ENCODE measurements at regions not wholly inside any gene's neighbourhood (a gene's known extent, or its start where the extent isn't known, plus 50 kb on each side); places are given as distances from the start of the nearest gene placed in this dataset.

DNA sequence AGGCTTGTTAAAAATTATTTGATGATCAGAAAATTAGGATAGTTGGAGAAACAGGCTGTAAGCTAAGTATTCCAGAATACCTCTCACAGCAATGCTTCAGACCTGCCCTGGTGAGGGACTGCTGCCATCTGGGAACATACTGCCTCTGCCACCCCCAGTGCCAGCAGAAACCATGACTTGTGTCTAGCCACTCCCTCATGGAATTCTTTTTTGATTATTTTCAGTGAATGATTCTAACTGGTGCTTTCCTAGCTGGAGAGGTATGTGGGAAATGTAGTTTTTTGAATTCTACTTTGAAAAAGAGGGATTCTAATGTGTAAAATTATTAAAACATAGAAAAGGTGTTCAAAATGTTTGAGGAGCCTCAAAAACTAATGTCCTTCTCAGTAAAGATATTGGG lies 126.3 kb downstream of the HMHB1 start:
- no TSS peak for BruUV-seq (replicated peaks)

GRCh38 chr5:143946837-143947236 lies 134.9 kb downstream of the HMHB1 start:
- no peaks in the 10 kb centered on the region for H3K36me3 ChIP-seq (ENCODE audit: low read depth, low read length)
- no peak overlapping the region for H2AFZ ChIP-seq (ENCODE audit: low read length)
- BruUV-seq (replicated peaks) = no TSS peak
- ChIA-PET POLR2A (ENCODE audit: unreplicated experiment) (no interaction called here), CTCF (no interaction called here)
- no peak overlapping the region for H3K9ac ChIP-seq (ENCODE audit: low read length)
- TF ChIP-seq EZH2phosphoT487 (IDR thresholded peaks at IDR 0.05; ENCODE audit: borderline replicate concordance, low read length) = no peak
- no peak for TF ChIP-seq CTCF (conservative IDR thresholded peaks at IDR 0.05; ENCODE audit: low read depth, low read length)
- no peak for TF ChIP-seq EZH2 (IDR thresholded peaks at IDR 0.05; ENCODE audit: low read length, unreplicated experiment)
- H3K9me2 ChIP-seq (replicated peaks; ENCODE audit: low read length) = no peaks in the 10 kb centered on the region
- no peak overlapping the region for H3K4me2 ChIP-seq (ENCODE audit: low read length)
- DNase-seq (no peak), ATAC-seq (no peak)
- H3K9me3 ChIP-seq (ENCODE audit: low read length) = no peaks in the 10 kb centered on the region
- H3K27ac ChIP-seq (ENCODE audit: low read length) = no peak overlapping the region
- H4K20me1 ChIP-seq (ENCODE audit: low read length) = no peaks in the 10 kb centered on the region
- no peaks in the 10 kb centered on the region for H3K4me1 ChIP-seq (ENCODE audit: insufficient read depth, low read length)
- intact Hi-C loops (cut with micrococcal nuclease) = no loop called here
- H3K4me3 ChIP-seq (ENCODE audit: low read length) = no peak overlapping the region
- no peaks in the 10 kb centered on the region for H3F3A ChIP-seq (ENCODE audit: low read length, unreplicated experiment)
- no peaks in the 10 kb centered on the region for H3K79me2 ChIP-seq (ENCODE audit: low read length)
- H3K27me3 ChIP-seq (ENCODE audit: low read length) = no peaks in the 10 kb centered on the region

More for the DNA sequence above, 126.3 kb downstream of the HMHB1 start:
- Histone ChIP-seq H3K4me2 (ENCODE audit: low read length) (no peak overlapping the region), H3K79me2 (ENCODE audit: low read length) (no peaks in the 10 kb centered on the region), H3K27ac (ENCODE audit: low read length) (no peak overlapping the region), H3K9me2 (replicated peaks; ENCODE audit: low read length) (no peaks in the 10 kb centered on the region), H3F3A (ENCODE audit: low read length, unreplicated experiment) (no peaks in the 10 kb centered on the region), H3K9me3 (ENCODE audit: low read length) (peaks cover 3% of the 10 kb centered on the region; the same call in 1 of the 2 replicates), H3K4me1 (ENCODE audit: insufficient read depth, low read length) (peaks cover 8% of the 10 kb centered on the region), H3K4me3 (ENCODE audit: low read length) (no peak overlapping the region), H4K20me1 (ENCODE audit: low read length) (no peaks in the 10 kb centered on the region), H3K36me3 (ENCODE audit: low read depth, low read length) (no peaks in the 10 kb centered on the region), H3K27me3 (ENCODE audit: low read length) (no peaks in the 10 kb centered on the region), H2AFZ (ENCODE audit: low read length) (no peak overlapping the region), H3K9ac (ENCODE audit: low read length) (no peak overlapping the region)
- no peak for TF ChIP-seq CTCF (conservative IDR thresholded peaks at IDR 0.05; ENCODE audit: low read depth, low read length)
- TF ChIP-seq EZH2 (IDR thresholded peaks at IDR 0.05; ENCODE audit: low read length, unreplicated experiment) = no peak
- no peak for TF ChIP-seq EZH2phosphoT487 (IDR thresholded peaks at IDR 0.05; ENCODE audit: borderline replicate concordance, low read length)
- ATAC-seq = peak; percentile 54
- DNase-seq = no peak
- CTCF ChIA-PET = no interaction called here
- intact Hi-C loops (cut with micrococcal nuclease) = no loop called here
- POLR2A ChIA-PET (ENCODE audit: unreplicated experiment) = interaction anchor here (0.7 kb wide), 1 partner anchor 35 kb away, joined by 3 read pairs; no protein-coding TSS in a partner anchor

- TF ChIP-seq EZH2phosphoT487 (IDR thresholded peaks at IDR 0.05; ENCODE audit: borderline replicate concordance, low read length) (no peak), EZH2 (IDR thresholded peaks at IDR 0.05; ENCODE audit: low read length, unreplicated experiment) (no peak), CTCF (conservative IDR thresholded peaks at IDR 0.05; ENCODE audit: low read depth, low read length) (no peak)
- no peak overlapping the region for H3K27ac ChIP-seq (ENCODE audit: low read length)
- ATAC-seq (no peak), DNase-seq (no peak)
- H3K4me3 ChIP-seq (ENCODE audit: low read length) = no peak overlapping the region
- no peaks in the 10 kb centered on the region for H3K9me3 ChIP-seq (ENCODE audit: low read length)
- ChIA-PET POLR2A (ENCODE audit: unreplicated experiment) (no interaction called here), CTCF (no interaction called here)
- no peaks in the 10 kb centered on the region for H3F3A ChIP-seq (ENCODE audit: low read length, unreplicated experiment)
- H3K27me3 ChIP-seq (ENCODE audit: low read length) = no peaks in the 10 kb centered on the region
- H3K4me1 ChIP-seq (ENCODE audit: insufficient read depth, low read length) = no peaks in the 10 kb centered on the region
- H3K79me2 ChIP-seq (ENCODE audit: low read length) = no peaks in the 10 kb centered on the region
- H3K9ac ChIP-seq (ENCODE audit: low read length) = no peak overlapping the region
- no peak overlapping the region for H2AFZ ChIP-seq (ENCODE audit: low read length)
- H3K9me2 ChIP-seq (replicated peaks; ENCODE audit: low read length) = no peaks in the 10 kb centered on the region
- intact Hi-C loops (cut with micrococcal nuclease) = no loop called here
- H3K4me2 ChIP-seq (ENCODE audit: low read length) = no peak overlapping the region
- H4K20me1 ChIP-seq (ENCODE audit: low read length) = no peaks in the 10 kb centered on the region
- BruUV-seq (replicated peaks) = no TSS peak
- no peaks in the 10 kb centered on the region for H3K36me3 ChIP-seq (ENCODE audit: low read depth, low read length)
These were observed 135.4 kb downstream of the HMHB1 start for GRCh38 chr5:143947313-143947712.

All from PC-3 (cell line).